ENCODE measurements at regions not wholly inside any gene's neighbourhood (a gene's known extent, or its start where the extent isn't known, plus 50 kb on each side); places are given as distances from the start of the nearest gene placed in this dataset.
"Not testable (repeated sequence)": the region's sequence is repeated elsewhere in the genome, so short reads cannot be mapped to it uniquely, and the experiment has no call there.

DNA sequence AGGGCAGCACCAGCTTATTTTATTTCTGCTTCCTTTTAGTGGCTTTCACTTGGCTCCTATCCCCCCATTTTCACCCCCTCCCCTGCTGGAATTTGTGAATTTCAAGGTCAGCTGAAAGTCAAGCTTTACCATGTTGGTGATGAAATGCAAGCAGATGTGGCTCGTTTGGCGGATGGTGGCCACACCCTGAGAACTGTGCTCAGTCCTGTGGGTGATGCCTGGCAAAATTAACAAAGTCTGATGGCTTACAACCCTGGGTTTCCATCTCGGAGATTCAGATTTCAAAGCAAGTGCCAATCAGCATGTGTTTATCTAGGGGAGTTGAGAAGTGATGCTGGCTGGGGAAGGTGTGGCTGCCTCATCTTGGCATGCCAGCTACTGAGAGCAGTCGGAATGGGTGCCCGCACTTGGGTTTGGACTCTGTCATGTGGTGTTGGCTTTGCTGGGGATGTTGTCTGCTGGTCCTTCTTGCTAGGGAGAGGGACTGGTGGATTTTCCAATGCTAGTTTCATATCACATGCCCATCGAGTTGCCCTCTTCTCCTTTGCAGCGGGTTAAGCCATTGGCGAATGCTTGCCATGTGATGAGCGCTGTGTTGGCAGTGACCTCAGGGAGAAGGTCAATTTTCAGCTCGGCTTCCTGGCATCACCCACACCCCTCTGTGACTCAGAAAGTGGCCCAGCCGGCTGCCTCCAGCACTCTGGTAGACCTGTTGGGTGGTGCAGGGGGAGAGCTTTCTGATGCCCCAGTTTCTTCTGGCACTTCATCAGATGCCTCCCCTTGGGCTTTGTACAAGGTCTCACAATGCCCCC lies 77.0 kb upstream of the PITX1 start:
- no peak for FAIRE-seq

DNA sequence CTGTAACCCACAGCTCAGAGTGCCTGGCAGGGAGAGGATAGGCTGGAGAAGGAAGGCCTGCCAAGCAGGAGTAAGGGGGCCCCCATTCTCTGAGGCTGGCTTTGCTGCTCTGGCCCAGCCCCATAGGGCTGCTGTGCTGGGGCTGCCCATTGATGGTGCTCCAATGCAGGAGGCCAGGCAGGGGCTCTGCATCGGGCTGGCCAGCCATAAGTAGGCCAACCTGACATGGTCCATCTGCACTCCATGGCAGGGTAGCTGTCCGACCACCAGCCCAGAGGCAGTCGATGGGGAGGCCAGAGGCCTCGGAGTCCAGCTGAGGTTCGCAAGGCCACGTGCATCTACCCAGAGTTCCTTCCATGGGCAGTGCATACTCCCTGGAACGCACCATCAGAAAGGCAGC lies 75.0 kb upstream of the PITX1 start:
- no peak for FAIRE-seq

DNA sequence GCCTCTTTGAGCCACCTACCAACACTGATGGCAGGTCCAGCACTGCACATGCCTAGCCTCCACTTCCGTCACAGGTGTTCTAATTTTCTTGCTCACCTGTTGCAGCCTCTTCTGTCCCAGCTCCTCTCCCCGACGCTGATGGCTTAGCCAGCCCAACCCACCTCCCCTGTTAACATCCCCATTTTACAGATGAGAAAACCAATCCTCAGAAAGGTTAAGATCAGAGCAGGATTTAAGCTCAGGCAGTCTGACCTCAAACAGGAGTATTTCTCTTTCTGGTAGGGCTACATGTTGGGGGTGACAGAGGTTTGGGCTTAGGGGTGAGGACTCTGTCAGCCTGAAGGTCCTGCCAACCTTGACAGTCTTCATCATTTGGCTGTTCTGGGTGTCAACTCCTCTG lies 74.5 kb upstream of the PITX1 start:
- no peak for FAIRE-seq

DNA sequence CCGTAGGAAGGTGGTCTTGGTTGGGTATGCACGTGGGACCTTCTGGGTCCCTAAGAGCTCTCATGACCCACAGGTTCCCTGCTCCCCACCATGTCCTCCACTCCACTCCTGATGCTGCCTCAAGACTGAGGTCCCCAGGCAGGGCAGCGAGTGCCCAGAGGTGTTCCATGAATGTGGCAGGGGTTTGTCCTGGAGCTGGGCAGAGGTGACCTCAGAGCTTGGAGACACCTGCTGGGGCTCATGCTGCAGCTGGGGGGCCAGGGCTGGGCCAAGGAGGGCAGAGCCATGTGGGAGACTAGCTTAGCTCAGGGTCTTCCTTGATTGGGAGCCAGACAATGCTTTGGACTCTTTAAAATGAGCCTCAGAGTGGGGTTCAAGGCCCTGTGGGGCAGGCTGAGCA lies 74.0 kb upstream of the PITX1 start:
- FAIRE-seq: no peak

DNA sequence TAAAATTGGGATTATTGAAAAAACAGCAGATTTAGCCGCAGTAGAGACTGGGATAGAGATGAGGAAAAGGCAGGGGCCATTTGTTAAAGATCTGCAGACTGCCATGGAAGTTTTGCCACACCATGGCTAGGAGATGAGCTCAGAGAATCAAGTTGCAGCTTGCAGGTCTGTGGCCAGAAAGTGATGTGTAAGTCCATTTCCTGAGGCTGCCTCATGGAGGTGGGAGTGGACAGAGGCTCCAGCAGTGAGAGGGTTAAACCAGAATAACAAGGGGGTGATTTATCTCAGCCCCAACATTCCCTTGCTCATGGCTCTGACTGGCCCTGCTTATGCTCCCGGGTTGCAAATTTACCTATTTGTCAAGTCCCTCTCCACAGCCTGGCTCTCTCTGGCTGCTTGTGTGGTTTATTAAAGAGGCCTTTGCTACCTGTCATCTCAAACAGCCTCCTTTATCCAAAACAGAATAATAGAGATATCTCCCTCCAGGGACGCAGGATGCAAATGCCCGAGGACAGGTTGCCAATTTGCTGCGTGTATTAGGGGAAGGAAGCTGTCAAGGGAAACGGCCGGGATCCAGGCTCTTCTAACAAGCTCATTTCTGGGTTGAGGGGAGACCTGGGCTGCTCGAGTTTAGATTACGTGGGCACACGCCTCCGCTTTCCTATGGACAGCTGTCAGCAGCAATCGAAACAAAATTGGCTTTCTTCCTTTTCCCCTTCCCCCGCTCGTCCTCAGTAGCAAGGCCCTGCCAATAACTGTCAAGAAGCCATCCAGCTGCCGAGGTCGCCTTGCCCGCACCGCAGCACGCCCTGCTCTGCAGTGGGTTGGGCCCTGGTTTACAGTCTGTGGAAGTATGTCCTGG lies 72.8 kb upstream of the PITX1 start:
- no peak for FAIRE-seq

DNA sequence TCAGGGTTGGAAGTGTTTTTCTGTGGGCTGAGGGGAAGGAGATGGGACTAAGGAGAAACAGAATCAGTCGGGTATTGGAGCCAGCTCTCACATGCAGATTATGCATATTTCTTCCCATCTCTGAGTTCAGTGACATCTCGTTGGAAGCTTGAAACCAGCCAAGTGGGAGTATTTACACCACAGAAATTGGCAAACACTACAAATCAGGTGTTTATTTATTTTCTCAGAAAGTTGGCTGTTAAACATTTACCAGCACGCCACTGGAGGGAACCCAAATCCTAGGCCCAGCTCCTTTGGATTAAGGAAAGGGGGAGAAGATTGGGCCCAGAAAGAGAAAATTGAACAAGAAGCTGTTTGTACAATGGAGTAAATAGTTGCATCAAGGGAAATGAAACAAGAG lies 72.1 kb upstream of the PITX1 start:
- FAIRE-seq: no peak

DNA sequence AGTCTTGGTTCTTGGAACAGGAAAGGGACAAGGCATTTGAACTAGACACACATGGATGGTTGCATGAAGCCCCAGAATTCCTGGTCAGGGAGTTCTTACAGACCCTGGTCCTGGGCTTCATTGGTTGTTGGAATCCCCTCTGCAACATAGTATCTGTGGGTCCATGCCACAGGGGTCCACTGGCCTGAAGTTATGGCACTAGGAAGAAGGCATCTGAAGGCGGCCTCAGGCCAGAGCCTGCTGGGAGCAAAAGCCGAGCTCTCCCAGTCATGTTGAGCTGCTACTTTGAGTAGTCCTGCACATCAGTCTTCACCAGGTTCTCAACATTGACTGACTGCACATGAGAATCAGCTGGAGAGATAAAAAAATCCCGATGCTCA lies 71.1 kb upstream of the PITX1 start:
- FAIRE-seq: no peak

DNA sequence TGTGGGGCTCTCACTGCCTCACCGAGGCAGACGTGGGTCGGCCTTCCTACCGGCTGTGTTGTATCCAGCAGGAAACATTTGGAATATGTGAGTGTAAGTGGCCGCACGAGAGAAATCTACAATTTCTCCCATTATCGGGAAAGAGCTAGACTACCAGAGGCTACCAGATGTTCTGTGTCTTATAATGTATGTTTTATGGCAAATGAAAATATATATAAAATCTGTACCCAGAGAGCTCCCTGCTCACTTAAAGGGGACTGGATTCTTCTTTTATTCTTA lies 69.5 kb upstream of the PITX1 start:
- no peak for FAIRE-seq

DNA sequence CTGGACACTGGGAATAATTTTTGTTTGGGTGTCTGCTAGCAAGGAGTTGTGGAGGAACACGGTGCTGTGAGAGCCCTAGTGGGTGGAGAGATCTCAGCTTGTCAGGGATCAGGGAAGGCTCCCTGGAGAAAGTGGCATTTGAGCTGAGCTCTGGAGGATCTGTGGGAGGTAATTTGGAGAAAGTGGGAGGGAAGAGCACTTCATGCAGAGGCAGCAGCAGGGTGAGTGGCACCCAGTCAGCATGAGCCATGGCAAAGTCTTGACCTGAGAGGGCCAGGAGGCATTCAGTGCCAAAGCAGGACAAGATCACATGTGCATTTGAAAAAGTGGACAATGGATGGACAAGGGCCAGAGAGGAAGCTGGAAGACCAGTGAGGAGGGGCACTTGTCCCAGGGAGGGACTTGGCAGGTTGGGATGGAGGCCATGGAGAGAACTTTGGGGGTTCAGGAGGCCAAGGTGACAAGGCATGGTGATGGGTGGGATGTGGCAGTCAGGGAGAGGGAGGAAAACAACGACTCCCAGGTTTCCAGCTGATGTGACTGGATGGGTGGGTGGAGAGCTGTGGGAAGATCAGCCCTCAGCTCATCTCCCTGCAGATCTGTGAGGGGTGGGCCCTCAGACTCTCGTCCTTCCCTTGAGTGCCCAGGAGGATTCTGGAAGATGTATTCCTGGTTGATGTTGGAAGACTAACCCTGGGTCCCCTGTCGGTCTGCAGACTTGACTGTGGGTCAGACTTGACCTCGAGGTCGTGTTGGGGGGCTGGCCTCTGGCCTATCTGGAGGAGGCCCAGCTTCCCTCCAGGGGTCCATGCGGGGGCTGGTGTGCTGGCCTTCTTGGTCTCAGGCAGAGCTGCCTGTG lies 68.9 kb upstream of the PITX1 start:
- FAIRE-seq: no peak

DNA sequence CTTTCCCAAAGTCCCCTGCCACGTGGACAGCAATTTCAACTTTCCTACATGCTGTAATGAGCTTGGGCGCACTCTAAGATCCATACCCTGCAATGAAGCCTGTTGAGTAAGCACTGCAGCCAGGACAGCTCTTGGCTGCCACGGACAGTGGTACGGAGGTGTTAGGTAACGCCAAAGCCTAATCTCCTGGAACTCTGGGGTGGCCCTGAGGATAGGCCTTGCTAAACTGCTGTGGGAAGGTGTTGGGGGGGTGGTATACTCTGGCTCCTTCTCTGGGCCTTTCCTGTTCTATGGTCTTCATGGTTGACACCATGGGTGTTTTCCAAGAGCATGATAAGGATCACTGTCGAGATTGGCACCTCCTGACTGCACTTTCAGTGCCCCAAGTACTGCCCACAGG lies 66.4 kb upstream of the PITX1 start:
- FAIRE-seq: no peak

DNA sequence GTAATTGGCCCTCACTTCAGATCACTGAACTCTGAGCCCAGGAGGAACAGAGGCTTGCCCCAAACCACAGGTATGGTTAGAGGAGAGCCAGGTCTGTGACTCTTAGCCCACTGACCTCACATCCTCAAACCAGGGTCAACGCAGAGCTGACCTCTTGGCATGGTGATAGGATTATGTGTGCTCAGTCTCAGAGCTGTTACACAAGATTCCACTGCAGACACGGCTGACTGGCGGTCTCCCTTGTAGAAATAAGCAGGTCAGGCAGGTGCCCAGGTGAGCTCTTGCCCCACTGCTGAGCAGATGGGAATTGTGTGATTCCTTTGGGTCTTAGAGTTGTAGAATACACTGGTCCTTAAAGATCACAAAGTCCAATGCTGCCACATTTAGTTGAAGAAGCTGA lies 66.0 kb upstream of the PITX1 start:
- no peak for FAIRE-seq

DNA sequence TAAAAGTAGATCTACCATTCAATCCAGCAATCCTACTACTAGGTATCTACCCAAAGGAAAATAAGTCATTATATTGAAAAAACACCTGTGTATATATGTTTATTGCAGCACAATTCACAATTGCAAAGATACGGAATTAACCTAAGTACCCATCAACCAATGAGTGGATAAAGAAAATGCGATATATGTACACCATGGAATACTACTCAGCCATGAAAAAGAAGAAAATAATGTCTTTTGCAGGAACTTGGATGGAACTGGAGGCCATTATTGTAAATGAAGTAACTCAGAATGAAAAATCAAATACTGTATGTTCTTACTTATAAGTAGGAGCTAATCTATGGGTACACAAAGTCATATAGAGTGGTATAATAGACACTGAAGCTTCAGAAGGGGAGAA lies 63.4 kb upstream of the PITX1 start:
- FAIRE-seq: no peak

DNA sequence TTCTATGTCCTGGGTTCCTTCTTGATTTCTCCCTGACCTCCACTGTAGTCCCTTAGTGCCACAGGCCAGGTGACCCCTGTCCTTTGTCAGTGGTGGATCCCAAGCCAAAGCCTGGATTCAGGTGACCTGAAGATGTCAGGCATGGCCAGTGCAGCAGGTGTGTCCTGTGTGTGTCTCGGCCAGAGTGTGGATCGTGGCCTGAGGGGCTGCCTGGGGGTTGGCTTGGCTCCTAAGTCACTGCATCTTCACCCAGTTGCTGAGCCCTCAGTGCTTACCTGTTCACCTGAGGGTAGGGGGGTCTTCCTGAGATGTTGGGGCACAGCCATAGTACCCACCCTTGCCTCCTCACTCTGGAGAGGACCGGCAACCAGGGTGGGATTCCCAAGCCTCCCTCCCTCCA lies 61.8 kb upstream of the PITX1 start:
- no peak for FAIRE-seq

DNA sequence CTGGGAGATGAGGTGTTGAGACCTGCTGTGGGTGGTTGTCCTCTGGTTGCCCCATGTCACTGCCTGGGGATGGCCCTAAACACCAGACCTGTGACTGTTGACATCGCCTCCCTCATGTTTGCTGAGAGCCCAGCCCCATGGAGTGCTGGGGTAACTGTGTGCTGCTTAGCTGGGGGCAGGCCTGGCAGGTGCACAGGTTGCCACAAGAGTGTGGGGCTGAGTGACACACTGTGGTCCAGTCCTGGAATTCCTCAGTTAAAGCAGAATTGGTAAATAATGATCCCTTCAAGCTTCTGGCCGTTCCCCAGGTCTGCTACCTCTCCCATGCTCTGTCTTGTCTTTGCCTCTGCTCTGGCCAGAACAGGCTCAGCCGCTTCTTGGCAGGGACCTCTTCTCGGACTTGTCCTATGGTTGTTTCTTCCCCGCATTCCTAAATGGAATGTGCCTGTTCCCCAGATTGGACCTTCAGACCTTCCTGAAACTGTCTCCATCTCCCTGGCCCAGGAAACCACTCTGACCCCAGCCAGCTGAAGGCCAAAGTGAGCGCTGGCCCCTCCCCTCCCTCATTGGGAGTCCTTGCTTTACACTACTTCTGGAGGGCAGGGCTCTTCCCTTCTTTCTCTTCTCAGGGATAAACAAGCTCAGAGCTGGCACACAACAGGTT lies 61.2 kb upstream of the PITX1 start:
- FAIRE-seq: no peak

DNA sequence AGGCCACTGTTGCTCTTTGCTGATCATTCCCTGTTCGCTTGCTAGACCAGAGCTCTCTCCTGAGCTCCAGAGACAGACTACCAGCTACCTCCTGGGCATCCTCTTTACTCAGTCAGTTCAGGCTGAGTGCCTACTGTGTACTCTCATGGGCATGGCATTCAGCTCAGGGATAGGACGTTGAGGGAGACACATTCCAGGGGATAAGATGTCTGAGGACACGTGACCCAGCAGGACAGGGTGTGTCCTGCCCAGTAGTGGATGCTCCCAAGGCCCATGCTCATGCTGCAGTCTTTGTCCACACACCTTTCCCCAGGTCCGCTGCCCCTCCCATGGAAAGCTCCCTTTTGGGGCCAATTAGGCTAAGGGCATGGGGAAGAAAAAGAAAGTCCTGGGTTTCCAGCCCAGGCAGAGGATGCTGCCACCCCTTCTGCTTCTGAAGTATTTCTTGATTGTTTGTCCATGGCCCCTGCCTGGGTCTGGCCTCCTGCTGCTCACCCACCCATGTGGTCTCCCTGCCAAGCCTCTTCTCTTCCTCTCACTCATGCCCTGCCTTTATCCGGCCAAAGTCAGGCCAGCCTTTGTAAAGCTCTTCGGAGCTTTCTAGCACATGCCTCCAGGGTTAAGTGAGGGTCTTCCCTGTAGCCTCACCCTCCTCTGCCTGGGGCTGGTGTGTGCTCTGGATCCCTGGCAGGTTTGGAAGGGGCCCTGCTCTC lies 60.5 kb upstream of the PITX1 start:
- FAIRE-seq: no peak

DNA sequence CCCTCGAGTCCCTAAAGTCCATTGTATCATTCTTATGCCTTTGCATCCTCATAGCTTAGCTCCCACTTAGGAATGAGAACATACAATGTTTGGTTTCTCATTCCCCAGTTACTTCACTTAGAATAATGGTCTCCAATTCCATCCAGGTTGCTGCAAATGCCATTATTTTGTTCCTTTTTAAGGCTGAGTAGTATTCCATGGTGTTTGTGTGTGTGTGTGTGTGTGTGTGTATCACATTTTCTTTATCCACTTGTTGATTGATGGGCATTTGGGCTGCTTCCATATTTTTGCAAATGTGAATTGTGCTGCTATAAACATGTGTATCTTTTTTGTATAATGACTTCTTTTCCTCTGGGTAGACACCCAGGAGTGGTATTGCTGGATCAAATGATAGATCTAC lies 59.5 kb upstream of the PITX1 start:
- not testable (repeated sequence) for FAIRE-seq

DNA sequence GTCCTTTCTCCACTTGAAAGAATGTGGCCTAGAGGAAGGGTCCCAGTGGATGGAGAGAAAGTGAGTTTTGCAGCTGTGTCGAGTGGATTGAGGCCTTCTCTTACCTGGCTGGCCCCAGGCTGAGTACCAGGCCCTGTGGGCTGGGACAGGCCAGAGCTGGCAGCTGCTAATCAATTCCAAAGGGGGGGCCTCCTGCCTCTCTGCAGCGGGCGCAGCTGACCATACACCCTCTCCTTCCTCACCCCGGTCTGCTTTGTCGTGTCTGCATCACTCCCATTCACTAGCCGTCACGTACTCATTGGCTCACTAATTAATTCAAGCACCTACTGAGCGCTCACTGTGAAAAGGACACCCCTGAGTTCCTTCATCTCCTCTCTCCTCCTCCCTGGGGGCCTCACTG lies 58.4 kb upstream of the PITX1 start:
- no peak for FAIRE-seq

DNA sequence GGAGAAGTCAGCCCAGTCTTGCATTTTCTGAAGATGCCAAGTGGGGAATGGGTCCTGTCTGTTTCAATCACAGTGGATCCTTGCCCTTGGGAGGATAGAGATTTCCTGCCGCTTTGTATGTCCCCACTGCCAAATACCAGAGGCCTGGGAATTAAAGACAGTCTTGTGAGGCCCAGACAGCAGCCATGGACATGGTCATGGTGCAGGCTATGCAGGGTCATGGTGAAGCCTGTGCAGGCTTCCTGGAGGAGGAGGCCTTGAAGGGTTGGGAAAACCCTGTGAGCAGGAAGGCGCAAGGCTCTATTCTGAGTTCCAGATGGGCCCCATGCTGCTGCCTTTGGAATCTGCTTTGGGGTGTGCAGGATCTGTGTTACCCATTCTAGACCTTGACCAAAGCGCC lies 57.3 kb upstream of the PITX1 start:
- FAIRE-seq: no peak

DNA sequence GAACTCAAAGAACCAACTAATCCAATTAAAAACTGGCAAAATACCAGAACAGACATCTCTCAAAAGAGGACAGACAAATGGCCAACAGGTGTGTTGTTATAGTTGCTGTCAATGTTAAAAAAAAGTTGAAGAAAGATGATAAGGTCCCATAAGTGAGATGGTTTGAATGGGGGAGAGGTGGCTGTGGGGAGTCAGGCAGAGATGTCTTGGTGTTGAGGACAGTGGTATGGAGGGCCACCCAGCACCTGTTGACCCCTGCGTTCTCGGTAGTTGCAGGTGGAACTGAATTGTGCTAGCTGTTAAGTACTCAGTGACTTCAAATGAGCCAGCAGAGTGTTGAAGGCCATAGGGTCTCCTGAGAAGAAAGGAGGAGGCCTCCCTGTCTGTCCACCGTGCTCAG lies 55.9 kb upstream of the PITX1 start:
- FAIRE-seq: no peak

DNA sequence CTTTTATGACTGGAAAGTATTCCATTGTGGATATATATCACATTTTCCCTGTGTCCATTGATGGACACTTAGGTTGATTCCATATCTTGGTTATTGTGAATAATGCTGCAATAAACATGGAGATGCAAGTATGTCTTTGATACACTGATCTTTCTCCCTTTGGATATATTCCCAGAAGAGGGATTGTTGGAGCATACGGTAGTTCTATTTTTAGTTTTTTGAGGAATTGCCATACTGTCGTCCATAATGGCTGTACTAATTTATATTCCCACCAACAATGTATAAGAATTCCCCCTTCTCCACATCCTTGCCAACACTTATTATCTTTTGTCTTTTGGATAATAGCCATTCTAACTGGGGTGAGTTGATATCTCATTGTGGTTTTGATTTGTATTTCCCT lies 54.9 kb upstream of the PITX1 start:
- no peak for FAIRE-seq

DNA sequence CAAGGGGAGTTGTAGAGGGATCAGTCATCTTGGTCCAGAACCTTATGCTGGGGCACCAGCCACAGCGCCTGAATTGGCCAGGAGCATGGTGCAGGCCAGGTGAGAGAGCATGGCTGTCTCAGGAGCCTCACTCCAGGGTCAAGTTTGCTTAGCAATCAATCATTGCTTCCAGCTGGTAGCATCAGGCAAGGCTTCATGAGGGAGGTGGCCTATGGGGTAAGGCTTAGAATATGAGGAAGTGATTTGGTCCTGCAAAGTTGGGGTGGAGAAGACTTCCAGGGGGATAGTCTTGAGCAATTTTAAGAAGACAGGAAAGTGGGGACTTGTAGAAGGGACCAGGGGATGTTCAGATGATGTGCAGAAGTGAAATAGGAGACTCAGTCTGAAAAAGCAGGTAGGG lies 53.9 kb upstream of the PITX1 start:
- FAIRE-seq: no peak

DNA sequence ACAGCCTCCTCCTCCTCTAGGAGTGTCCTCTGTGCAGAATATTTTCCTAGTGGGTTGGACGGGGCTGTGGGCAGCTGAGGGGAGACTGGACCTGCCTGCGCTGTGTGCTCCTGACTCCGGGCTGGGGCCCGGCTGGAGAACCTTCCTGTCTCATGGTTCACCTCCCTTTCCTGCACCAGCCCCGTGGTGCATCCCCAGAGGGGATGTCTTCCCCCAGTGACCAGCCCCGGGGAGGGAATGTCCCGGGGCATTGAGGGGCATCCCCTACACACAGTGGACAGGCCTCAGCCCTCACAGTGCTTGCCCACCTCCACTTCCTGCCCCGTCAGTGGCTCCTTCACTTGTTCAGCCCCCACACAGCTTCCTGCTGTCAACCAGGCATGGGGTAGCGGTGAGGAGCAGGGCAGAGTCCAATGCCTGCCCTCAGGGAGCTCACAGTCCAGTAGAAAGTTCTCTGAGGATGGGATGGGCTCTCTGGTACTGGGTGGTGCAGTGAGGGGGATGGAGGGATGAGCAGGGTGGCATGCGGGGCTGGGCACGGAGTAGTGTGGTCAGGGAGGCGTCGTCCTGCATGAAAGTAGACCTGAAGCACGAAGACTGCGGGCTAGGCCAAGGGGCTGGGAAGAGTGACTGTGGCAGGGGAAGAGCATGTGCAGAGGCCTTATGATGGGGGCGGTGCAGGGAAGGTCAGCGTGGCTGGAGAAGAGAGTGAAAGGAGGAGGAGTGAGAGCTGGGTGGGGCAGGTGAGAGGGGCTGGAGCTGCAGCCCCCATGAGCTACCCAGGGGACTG lies 52.1 kb upstream of the PITX1 start:
- no peak for FAIRE-seq
